ENCODE measurements at regions not wholly inside any gene's neighbourhood (a gene's known extent, or its start where the extent isn't known, plus 50 kb on each side); places are given as distances from the start of the nearest gene placed in this dataset.
"Not testable (repeated sequence)": the region's sequence is repeated elsewhere in the genome, so short reads cannot be mapped to it uniquely, and the experiment has no call there.

DNA sequence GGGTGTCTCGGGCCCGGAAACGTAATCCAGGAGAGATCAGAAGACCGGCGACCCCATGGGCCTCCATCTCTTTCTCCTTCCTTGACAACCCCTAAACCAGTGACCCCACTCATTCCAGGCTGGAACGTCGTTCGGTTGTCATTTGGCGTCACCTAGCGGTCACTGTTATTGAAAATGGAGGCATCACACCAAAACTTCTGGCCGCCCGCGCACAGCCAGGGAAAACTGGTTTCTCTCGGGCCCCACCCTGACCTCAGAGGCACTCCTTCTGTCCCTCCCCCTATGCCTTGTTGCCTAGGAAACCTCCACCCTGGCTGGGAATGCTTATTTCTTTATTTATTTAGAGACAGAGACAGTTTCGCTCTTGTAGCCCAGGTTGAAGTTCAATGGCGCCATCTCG lies 2327.3 kb upstream of the TPTE start:
- H3K4me3 ChIP-seq; H3K27ac ChIP-seq; H3K27me3 ChIP-seq; DNase-seq; H3K4me1 ChIP-seq; intact Hi-C loops (cut with DNase I; ENCODE audit: low total_unique reads); H3K36me3 ChIP-seq; H3K9me3 ChIP-seq: not testable (repeated sequence)

DNA sequence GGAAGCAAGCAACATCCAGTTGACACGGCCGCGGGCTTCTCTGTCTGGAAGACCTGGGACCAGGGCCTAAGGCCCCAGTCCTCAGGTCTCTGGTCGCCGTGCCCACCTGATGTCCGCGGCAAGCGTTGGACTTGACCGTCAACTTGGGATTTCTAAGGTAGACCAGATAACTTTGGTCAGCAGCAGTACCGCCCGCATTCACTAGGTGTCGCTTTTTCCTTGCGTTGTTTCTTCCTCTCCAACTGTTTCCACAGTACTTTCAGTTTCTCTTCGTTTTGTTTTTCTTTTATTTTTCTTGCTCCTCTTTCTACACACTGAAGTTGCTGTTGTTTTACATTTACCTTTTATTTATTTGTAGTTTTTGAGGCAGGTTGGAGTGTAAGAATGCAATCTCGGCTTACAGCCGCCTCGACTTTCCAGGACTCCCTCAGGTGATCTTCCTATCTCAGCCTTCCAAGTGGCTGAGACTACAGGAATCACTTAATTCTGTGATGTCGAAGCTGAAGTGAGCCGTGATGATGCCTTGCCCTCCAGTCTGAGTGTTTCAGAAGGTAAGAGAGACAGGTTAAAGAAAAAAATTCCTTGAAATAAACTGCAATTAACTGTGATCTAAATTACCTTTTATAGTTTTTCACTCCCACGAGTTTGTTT lies 2323.9 kb upstream of the TPTE start:
- H3K36me3 ChIP-seq; DNase-seq; H3K9me3 ChIP-seq; H3K27me3 ChIP-seq; H3K4me3 ChIP-seq; H3K27ac ChIP-seq; intact Hi-C loops (cut with DNase I; ENCODE audit: low total_unique reads); H3K4me1 ChIP-seq: not testable (repeated sequence)

DNA sequence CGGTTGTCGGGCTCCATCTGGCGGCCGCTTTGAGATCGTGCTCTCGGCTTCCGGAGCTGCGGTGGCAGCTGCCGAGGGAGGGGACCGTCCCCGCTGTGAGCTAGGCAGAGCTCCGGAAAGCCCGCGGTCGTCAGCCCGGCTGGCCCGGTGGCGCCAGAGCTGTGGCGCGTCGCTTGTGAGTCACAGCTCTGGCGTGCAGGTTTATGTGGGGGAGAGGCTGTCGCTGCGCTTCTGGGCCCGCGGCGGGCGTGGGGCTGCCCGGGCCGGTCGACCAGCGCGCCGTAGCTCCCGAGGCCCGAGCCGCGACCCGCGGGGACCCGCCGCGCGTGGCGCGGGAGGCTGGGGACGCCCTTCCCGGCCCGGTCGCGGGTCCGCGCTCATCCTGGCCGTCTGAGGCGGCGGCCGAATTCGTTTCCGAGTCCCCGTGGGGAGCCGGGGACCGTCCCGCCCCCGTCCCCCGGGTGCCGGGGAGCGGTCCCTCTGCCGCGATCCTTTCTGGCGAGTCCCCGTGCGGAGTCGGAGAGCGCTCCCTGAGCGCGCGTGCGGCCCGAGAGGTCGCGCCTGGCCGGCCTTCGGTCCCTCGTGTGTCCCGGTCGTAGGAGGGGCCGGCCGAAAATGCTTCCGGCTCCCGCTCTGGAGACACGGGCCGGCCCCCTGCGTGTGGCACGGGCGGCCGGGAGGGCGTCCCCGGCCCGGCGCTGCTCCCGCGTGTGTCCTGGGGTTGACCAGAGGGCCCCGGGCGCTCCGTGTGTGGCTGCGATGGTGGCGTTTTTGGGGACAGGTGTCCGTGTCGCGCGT lies 2316.1 kb upstream of the TPTE start:
- intact Hi-C loops (cut with DNase I; ENCODE audit: low total_unique reads); H3K36me3 ChIP-seq; DNase-seq; H3K9me3 ChIP-seq; H3K4me1 ChIP-seq; H3K4me3 ChIP-seq; H3K27me3 ChIP-seq; H3K27ac ChIP-seq: not testable (repeated sequence)

DNA sequence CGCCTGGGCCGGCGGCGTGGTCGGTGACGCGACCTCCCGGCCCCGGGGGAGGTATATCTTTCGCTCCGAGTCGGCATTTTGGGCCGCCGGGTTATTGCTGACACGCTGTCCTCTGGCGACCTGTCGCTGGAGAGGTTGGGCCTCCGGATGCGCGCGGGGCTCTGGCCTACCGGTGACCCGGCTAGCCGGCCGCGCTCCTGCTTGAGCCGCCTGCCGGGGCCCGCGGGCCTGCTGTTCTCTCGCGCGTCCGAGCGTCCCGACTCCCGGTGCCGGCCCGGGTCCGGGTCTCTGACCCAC lies 2315.5 kb upstream of the TPTE start:
- H3K9me3 ChIP-seq; DNase-seq; H3K4me1 ChIP-seq; H3K27ac ChIP-seq; H3K36me3 ChIP-seq; intact Hi-C loops (cut with DNase I; ENCODE audit: low total_unique reads); H3K27me3 ChIP-seq; H3K4me3 ChIP-seq: not testable (repeated sequence)

DNA sequence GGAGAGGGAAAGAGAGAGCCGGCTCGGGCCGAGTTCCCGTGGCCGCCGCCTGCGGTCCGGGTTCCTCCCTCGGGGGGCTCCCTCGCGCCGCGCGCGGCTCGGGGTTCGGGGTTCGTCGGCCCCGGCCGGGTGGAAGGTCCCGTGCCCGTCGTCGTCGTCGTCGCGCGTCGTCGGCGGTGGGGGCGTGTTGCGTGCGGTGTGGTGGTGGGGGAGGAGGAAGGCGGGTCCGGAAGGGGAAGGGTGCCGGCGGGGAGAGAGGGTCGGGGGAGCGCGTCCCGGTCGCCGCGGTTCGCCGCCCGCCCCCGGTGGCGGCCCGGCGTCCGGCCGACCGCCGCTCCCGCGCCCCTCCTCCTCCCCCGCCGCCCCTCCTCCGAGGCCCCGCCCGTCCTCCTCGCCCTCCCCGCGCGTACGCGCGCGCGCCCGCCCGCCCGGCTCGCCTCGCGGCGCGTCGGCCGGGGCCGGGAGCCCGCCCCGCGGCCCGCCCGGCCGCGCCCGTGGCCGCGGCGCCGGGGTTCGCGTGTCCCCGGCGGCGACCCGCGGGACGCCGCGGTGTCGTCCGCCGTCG lies 2308.3 kb upstream of the TPTE start:
- H3K9me3 ChIP-seq; H3K27ac ChIP-seq; H3K4me3 ChIP-seq; H3K27me3 ChIP-seq; H3K36me3 ChIP-seq; intact Hi-C loops (cut with DNase I; ENCODE audit: low total_unique reads); H3K4me1 ChIP-seq: not testable (repeated sequence)
- DNase-seq = peak; percentile 58 to 82

DNA sequence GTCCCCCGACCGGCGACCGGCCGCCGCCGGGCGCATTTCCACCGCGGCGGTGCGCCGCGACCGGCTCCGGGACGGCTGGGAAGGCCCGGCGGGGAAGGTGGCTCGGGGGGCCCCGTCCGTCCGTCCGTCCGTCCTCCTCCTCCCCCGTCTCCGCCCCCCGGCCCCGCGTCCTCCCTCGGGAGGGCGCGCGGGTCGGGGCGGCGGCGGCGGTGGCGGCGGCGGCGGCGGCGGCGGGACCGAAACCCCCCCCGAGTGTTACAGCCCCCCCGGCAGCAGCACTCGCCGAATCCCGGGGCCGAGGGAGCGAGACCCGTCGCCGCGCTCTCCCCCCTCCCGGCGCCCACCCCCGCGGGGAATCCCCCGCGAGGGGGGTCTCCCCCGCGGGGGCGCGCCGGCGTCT lies 2306.8 kb upstream of the TPTE start:
- H3K36me3 ChIP-seq = not testable (repeated sequence)

DNA sequence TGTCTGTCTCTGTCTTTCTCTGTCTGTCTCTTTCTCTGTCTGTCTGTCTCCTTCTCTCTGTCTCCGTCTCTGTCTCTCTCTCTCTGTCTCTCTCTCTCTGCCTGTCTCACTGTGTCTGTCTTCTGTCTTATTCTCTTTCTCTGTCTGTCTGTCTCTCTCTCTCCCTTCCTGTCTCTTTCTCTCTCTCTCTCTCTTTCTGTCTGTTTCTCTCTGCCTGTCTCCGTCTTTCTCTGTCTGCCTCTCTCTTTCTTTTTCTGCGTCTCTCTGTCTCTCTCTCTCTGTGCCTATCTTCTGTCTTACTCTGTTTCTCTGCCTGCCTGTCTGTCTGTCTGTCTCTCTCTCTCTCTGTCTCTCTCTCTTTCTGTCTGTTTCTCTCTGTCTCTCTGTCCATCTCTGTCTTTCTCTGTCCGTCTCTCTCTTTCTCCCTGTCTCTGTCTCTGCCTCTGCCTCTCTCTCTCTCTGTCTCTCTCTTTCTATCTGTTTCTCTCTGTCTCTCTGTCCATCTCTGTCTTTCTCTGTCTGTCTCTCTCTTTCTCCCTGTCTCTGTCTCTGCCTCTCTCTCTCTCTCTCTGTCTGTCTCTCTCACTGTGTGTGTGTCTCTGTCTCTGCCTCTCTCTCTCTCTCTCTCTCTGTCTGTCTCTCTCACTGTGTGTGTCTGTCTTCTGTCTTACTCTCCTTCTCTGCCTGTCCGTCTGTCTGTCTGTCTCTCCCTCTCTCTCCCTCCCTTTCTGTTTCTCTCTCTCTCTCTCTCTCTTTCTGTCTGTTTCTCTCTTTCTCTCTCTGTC lies 2291.8 kb upstream of the TPTE start:
- H3K27me3 ChIP-seq = not testable (repeated sequence)

More for the DNA sequence above, 2306.8 kb upstream of the TPTE start:
- H3K9me3 ChIP-seq; H3K27me3 ChIP-seq; intact Hi-C loops (cut with DNase I; ENCODE audit: low total_unique reads); H3K4me1 ChIP-seq; H3K4me3 ChIP-seq; DNase-seq; H3K27ac ChIP-seq: not testable (repeated sequence)

DNA sequence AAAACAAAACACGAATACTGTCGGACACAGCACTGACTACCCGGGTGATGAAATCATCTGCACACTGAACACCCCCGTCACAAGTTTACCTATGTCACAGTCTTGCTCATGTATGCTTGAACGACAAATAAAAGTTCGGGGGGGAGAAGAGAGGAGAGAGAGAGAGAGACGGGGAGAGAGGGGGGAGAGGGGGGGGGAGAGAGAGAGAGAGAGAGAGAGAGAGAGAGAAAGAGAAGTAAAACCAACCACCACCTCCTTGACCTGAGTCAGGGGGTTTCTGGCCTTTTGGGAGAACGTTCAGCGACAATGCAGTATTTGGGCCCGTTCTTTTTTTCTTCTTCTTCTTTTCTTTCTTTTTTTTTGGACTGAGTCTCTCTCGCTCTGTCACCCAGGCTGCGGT lies 2290.1 kb upstream of the TPTE start:
- H3K27ac ChIP-seq; DNase-seq; H3K36me3 ChIP-seq; H3K4me1 ChIP-seq; H3K27me3 ChIP-seq; H3K4me3 ChIP-seq; H3K9me3 ChIP-seq; intact Hi-C loops (cut with DNase I; ENCODE audit: low total_unique reads): not testable (repeated sequence)

More for the DNA sequence above, 2291.8 kb upstream of the TPTE start:
- intact Hi-C loops (cut with DNase I; ENCODE audit: low total_unique reads); H3K4me3 ChIP-seq; H3K27ac ChIP-seq; H3K4me1 ChIP-seq; DNase-seq; H3K36me3 ChIP-seq; H3K9me3 ChIP-seq: not testable (repeated sequence)

DNA sequence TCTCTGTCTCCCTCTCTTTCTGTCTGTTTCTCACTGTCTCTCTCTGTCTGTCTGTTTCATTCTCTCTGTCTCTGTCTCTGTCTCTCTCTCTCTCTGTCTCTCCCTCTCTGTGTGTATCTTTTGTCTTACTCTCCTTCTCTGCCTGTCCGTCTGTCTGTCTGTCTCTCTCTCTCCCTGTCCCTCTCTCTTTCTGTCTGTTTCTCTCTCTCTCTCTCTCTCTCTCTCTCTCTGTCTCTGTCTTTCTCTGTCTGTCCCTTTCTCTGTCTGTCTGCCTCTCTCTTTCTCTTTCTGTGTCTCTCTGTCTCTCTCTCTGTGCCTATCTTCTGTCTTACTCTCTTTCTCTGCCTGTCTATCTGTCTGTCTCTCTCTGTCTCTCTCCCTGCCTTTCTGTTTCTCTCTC lies 2288.4 kb upstream of the TPTE start:
- H3K27me3 ChIP-seq; H3K9me3 ChIP-seq; H3K36me3 ChIP-seq; intact Hi-C loops (cut with DNase I; ENCODE audit: low total_unique reads); H3K4me3 ChIP-seq; DNase-seq; H3K27ac ChIP-seq; H3K4me1 ChIP-seq: not testable (repeated sequence)

DNA sequence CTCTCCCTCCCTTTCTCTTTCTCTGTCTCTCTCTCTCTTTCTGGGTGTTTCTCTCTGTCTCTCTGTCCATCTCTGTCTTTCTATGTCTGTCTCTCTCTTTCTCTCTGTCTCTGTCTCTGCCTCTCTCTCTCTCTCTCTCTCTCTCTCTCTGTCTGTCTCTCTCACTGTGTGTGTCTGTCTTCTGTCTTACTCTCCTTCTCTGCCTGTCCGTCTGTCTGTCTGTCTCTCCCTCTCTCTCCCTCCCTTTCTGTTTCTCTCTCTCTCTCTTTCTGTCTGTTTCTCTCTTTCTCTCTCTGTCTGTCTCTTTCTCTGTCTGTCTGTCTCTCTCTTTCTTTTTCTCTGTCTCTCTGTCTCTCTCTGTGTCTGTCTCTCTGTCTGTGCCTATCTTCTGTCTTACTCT lies 2287.3 kb upstream of the TPTE start:
- intact Hi-C loops (cut with DNase I; ENCODE audit: low total_unique reads); H3K4me1 ChIP-seq; H3K27me3 ChIP-seq; DNase-seq; H3K9me3 ChIP-seq; H3K4me3 ChIP-seq; H3K27ac ChIP-seq; H3K36me3 ChIP-seq: not testable (repeated sequence)

DNA sequence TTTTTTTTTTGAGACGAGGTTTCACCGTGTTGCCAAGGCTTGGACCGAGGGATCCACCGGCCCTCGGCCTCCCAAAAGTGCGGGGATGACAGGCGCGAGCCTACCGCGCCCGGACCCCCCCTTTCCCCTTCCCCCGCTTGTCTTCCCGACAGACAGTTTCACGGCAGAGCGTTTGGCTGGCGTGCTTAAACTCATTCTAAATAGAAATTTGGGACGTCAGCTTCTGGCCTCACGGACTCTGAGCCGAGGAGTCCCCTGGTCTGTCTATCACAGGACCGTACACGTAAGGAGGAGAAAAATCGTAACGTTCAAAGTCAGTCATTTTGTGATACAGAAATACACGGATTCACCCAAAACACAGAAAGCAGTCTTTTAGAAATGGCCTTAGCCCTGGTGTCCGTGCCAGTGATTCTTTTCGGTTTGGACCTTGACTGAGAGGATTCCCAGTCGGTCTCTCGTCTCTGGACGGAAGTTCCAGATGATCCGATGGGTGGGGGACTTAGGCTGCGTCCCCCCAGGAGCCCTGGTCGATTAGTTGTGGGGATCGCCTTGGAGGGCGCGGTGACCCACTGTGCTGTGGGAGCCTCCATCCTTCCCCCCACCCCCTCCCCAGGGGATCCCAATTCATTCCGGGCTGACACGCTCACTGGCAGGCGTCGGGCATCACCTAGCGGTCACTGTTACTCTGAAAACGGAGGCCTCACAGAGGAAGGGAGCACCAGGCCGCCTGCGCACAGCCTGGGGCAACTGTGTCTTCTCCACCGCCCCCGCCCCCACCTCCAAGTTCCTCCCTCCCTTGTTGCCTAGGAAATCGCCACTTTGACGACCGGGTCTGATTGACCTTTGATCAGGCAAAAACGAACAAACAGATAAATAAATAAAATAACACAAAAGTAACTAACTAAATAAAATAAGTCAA lies 2276.4 kb upstream of the TPTE start:
- H3K27me3 ChIP-seq; H3K4me3 ChIP-seq; H3K4me1 ChIP-seq; H3K27ac ChIP-seq; DNase-seq; H3K36me3 ChIP-seq; H3K9me3 ChIP-seq; intact Hi-C loops (cut with DNase I; ENCODE audit: low total_unique reads): not testable (repeated sequence)

DNA sequence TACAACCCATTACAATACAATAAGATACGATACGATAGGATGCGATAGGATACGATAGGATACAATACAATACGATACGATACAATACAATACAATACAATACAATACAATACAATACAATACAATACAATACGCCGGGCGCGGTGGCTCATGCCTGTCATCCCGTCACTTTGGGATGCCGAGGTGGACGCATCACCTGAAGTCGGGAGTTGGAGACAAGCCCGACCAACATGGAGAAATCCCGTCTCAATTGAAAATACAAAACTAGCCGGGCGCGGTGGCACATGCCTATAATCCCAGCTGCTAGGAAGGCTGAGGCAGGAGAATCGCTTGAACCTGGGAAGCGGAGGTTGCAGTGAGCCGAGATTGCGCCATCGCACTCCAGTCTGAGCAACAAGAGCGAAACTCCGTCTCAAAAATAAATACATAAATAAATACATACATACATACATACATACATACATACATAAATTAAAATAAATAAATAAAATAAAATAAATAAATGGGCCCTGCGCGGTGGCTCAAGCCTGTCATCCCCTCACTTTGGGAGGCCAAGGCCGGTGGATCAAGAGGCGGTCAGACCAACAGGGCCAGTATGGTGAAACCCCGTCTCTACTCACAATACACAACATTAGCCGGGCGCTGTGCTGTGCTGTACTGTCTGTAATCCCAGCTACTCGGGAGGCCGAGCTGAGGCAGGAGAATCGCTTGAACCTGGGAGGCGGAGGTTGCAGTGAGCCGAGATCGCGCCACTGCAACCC lies 2275.6 kb upstream of the TPTE start:
- H3K4me3 ChIP-seq; H3K36me3 ChIP-seq; H3K4me1 ChIP-seq; intact Hi-C loops (cut with DNase I; ENCODE audit: low total_unique reads); H3K9me3 ChIP-seq; H3K27ac ChIP-seq; DNase-seq; H3K27me3 ChIP-seq: not testable (repeated sequence)

DNA sequence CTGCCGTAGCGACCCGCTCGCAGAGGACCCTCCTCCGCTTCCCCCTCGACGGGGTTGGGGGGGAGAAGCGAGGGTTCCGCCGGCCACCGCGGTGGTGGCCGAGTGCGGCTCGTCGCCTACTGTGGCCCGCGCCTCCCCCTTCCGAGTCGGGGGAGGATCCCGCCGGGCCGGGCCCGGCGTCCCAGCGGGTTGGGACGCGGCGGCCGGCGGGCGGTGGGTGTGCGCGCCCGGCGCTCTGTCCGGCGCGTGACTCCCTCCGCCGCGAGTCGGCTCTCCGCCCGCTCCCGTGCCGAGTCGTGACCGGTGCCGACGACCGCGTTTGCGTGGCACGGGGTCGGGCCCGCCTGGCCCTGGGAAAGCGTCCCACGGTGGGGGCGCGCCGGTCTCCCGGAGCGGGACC lies 2269.7 kb upstream of the TPTE start:
- H3K27ac ChIP-seq; H3K4me3 ChIP-seq; DNase-seq; H3K4me1 ChIP-seq; intact Hi-C loops (cut with DNase I; ENCODE audit: low total_unique reads); H3K9me3 ChIP-seq; H3K27me3 ChIP-seq; H3K36me3 ChIP-seq: not testable (repeated sequence)

Measured in tibial artery (tissue), 4 donors.